ENCODE measurements at regions not wholly inside any gene's neighbourhood (a gene's known extent, or its start where the extent isn't known, plus 50 kb on each side); places are given as distances from the start of the nearest gene placed in this dataset.

DNA sequence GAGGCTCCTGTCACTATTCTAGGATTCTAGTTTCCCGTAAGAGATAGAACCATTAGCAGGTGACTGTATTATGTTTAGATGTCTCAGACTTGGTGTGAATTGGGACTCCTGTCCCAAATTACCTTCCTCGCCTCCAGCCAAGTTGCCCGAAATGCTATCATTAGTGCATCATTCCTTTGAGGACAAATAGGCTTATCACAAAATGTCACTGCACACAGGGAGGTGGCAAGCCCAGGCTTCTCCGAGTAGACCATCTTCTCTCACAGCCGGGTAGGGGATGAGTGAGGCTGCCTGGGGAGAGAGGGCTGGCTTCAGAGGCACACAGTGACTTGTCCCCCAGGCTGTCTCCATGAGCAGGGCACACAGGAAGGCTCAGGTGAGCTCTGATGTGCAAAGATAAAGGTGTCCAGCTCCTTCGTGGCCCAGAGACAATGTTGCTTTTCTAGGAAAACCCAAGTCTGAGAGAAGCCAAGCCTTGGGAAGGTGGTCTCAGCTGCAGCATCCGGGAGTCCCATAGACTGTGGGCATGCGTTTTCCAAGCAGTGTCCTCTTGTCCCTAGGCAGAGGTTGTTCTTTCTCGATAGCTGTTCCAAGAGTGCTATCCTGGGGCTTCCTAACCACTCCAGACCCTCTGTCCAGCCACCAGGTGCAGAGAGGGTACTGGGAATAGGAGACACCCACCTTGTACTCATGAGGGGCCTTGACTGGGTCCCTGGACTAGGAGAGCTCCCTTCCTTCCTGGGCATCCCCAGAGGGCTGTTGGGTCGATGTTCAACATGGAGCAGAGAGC, 163.1 kb upstream of the TSHZ3 start:
- TF ChIP-seq, protein P1, sequence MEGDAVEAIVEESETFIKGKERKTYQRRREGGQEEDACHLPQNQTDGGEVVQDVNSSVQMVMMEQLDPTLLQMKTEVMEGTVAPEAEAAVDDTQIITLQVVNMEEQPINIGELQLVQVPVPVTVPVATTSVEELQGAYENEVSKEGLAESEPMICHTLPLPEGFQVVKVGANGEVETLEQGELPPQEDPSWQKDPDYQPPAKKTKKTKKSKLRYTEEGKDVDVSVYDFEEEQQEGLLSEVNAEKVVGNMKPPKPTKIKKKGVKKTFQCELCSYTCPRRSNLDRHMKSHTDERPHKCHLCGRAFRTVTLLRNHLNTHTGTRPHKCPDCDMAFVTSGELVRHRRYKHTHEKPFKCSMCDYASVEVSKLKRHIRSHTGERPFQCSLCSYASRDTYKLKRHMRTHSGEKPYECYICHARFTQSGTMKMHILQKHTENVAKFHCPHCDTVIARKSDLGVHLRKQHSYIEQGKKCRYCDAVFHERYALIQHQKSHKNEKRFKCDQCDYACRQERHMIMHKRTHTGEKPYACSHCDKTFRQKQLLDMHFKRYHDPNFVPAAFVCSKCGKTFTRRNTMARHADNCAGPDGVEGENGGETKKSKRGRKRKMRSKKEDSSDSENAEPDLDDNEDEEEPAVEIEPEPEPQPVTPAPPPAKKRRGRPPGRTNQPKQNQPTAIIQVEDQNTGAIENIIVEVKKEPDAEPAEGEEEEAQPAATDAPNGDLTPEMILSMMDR (IDR thresholded peaks at IDR 0.05): no peak
- TF ChIP-seq POLR2A (IDR thresholded peaks at IDR 0.05; ENCODE audit: low read depth) (no peak), POLR2AphosphoS5 (IDR thresholded peaks at IDR 0.05) (no peak), EP300 (IDR thresholded peaks at IDR 0.05) (no peak)

All from esophagus muscularis mucosa (tissue), 4 donors.